HG03558 (cell line): ENCODE measurements at regions not wholly inside any gene's neighbourhood (a gene's known extent, or its start where the extent isn't known, plus 50 kb on each side); places are given as distances from the start of the nearest gene placed in this dataset.

Experiments
- ATAC-seq: cut with Tn5 transposase; IDR thresholded peaks from one replicate; pipeline ENCODE4 v1.9.1; 2021; ENCODE audit warnings: moderate number of reproducible peaks; ENCODE audit not compliant: unreplicated experiment; ENCODE audit errors: extremely low read depth

GRCh38 chr10:117698809-117699208 is 156.3 kb downstream of the EMX2 start:
- no peak for ATAC-seq

GRCh38 chr10:117699436-117700075 is 157.0 kb downstream of the EMX2 start:
- no peak for ATAC-seq

- no peak for ATAC-seq
These were observed 167.7 kb downstream of the EMX2 start for GRCh38 chr10:117710181-117710798.

GRCh38 chr10:117716889-117717288 is 174.3 kb downstream of the EMX2 start:
- no peak for ATAC-seq

GRCh38 chr10:117718986-117719920 is 176.7 kb downstream of the EMX2 start:
- no peak for ATAC-seq

GRCh38 chr10:117720931-117721835 is 178.6 kb downstream of the EMX2 start:
- ATAC-seq = no peak

- ATAC-seq = no peak
These were observed 179.3 kb downstream of the EMX2 start for GRCh38 chr10:117721873-117722272.

GRCh38 chr10:117723343-117723742 is 180.8 kb downstream of the EMX2 start:
- ATAC-seq = no peak

- ATAC-seq = no peak
These were observed 183.4 kb downstream of the EMX2 start for GRCh38 chr10:117725993-117726392.

GRCh38 chr10:117726596-117727295 is 184.2 kb downstream of the EMX2 start:
- no peak for ATAC-seq

- no peak for ATAC-seq
These were observed 184.9 kb downstream of the EMX2 start for GRCh38 chr10:117727421-117727820.

GRCh38 chr10:117728087-117728486 is 185.5 kb downstream of the EMX2 start:
- ATAC-seq = no peak

- no peak for ATAC-seq
These were observed 186.6 kb downstream of the EMX2 start for GRCh38 chr10:117729156-117729555.

- no peak for ATAC-seq
These were observed 188.7 kb downstream of the EMX2 start for GRCh38 chr10:117731121-117731791.

- no peak for ATAC-seq
These were observed 192.3 kb downstream of the EMX2 start for GRCh38 chr10:117734731-117735405.

GRCh38 chr10:117736655-117737054 is 194.1 kb downstream of the EMX2 start:
- ATAC-seq = no peak

GRCh38 chr10:117740088-117740487 is 197.5 kb downstream of the EMX2 start:
- no peak for ATAC-seq

GRCh38 chr10:117740691-117741222 is 198.2 kb downstream of the EMX2 start:
- no peak for ATAC-seq
